ENCODE measurements at regions not wholly inside any gene's neighbourhood (a gene's known extent, or its start where the extent isn't known, plus 50 kb on each side); places are given as distances from the start of the nearest gene placed in this dataset.

- H3K9me3 ChIP-seq (ENCODE audit: control insufficient read depth, low read depth, low read length): no peaks in the 10 kb centered on the region
- no peak overlapping the region for H3K4me2 ChIP-seq (ENCODE audit: control insufficient read depth, extremely low read depth, insufficient read depth, low read depth, low read length)
- H3K4me3 ChIP-seq (ENCODE audit: control insufficient read depth in 2 of 3, extremely low read depth in 1 of 3, insufficient read depth in 2 of 3, low read depth in 1 of 3, low read length in 3 of 3): no peak overlapping the region
- no peaks in the 10 kb centered on the region for H3K4me1 ChIP-seq (ENCODE audit: control insufficient read depth, extremely low read depth, insufficient read depth, low read length)
- H3K36me3 ChIP-seq (ENCODE audit: control insufficient read depth in 2 of 2, extremely low read depth in 1 of 2, insufficient read depth in 2 of 2, low read length in 2 of 2): no peaks in the 10 kb centered on the region
- dilution Hi-C loops (cut with MboI; ENCODE audit: extremely low pct_ligation_motif_present, low sequenced_read_pairs): no loop called here
- H3K9ac ChIP-seq (ENCODE audit: control insufficient read depth, extremely low read depth, insufficient read depth, low read length): no peak overlapping the region
- FAIRE-seq: no peak
- no peak overlapping the region for H3K27ac ChIP-seq (ENCODE audit: control insufficient read depth, insufficient read depth, low read length)
- H4K20me1 ChIP-seq (ENCODE audit: control insufficient read depth, extremely low read depth, insufficient read depth, low read length): no peaks in the 10 kb centered on the region
- TF ChIP-seq CTCF (optimal IDR thresholded peaks at IDR 0.05 in 1 of 3, IDR thresholded peaks at IDR 0.05 in 1 of 3, conservative IDR thresholded peaks at IDR 0.05 in 1 of 3; ENCODE audit: extremely low read depth in 1 of 3, insufficient read depth in 2 of 3, low read length in 3 of 3) (no peak), EZH2 (IDR thresholded peaks at IDR 0.05; ENCODE audit: low read length) (no peak)
- H3K79me2 ChIP-seq (ENCODE audit: control insufficient read depth, insufficient read depth, low read length): no peaks in the 10 kb centered on the region
- peaks cover 29% of the 10 kb centered on the region for H3K27me3 ChIP-seq (ENCODE audit: control insufficient read depth, extremely low read depth, insufficient read depth, low read length)
- H2AFZ ChIP-seq (ENCODE audit: control insufficient read depth, low read length): no peak overlapping the region
- DNase-seq (ENCODE audit: low read depth, low spot score): no peak
- no peaks in the 10 kb centered on the region for H3K9me1 ChIP-seq (ENCODE audit: control insufficient read depth, extremely low read depth, insufficient read depth, low read length)
Observed at GRCh38 chr6:87920245-87920644, 127.4 kb upstream of the SPACA1 start.

GRCh38 chr6:87919416-87919815 is 128.2 kb upstream of the SPACA1 start:
- DNase-seq (ENCODE audit: low read depth, low spot score) (no peak), FAIRE-seq (no peak)
- Histone ChIP-seq H4K20me1 (ENCODE audit: control insufficient read depth, extremely low read depth, insufficient read depth, low read length) (no peaks in the 10 kb centered on the region), H3K79me2 (ENCODE audit: control insufficient read depth, insufficient read depth, low read length) (no peaks in the 10 kb centered on the region), H3K27ac (ENCODE audit: control insufficient read depth, insufficient read depth, low read length) (no peak overlapping the region), H3K4me3 (ENCODE audit: control insufficient read depth in 2 of 3, extremely low read depth in 1 of 3, insufficient read depth in 2 of 3, low read depth in 1 of 3, low read length in 3 of 3) (no peak overlapping the region), H3K36me3 (ENCODE audit: control insufficient read depth in 2 of 2, extremely low read depth in 1 of 2, insufficient read depth in 2 of 2, low read length in 2 of 2) (no peaks in the 10 kb centered on the region), H3K4me1 (ENCODE audit: control insufficient read depth, extremely low read depth, insufficient read depth, low read length) (no peaks in the 10 kb centered on the region), H3K9me1 (ENCODE audit: control insufficient read depth, extremely low read depth, insufficient read depth, low read length) (no peaks in the 10 kb centered on the region), H3K4me2 (ENCODE audit: control insufficient read depth, extremely low read depth, insufficient read depth, low read depth, low read length) (no peak overlapping the region), H2AFZ (ENCODE audit: control insufficient read depth, low read length) (no peak overlapping the region), H3K9me3 (ENCODE audit: control insufficient read depth, low read depth, low read length) (no peaks in the 10 kb centered on the region), H3K9ac (ENCODE audit: control insufficient read depth, extremely low read depth, insufficient read depth, low read length) (no peak overlapping the region), H3K27me3 (ENCODE audit: control insufficient read depth, extremely low read depth, insufficient read depth, low read length) (peaks cover 26% of the 10 kb centered on the region)
- dilution Hi-C loops (cut with MboI; ENCODE audit: extremely low pct_ligation_motif_present, low sequenced_read_pairs): no loop called here
- no peak for TF ChIP-seq EZH2 (IDR thresholded peaks at IDR 0.05; ENCODE audit: low read length)
- no peak for TF ChIP-seq CTCF (optimal IDR thresholded peaks at IDR 0.05 in 1 of 3, IDR thresholded peaks at IDR 0.05 in 1 of 3, conservative IDR thresholded peaks at IDR 0.05 in 1 of 3; ENCODE audit: extremely low read depth in 1 of 3, insufficient read depth in 2 of 3, low read length in 3 of 3)
